D721Med (cell line): ENCODE measurements at regions not wholly inside any gene's neighbourhood (a gene's known extent, or its start where the extent isn't known, plus 50 kb on each side); places are given as distances from the start of the nearest gene placed in this dataset.
A peak's percentile ranks its signal among the peaks of the same experiment; 100 is the strongest.
"Not testable (repeated sequence)": the region's sequence is repeated elsewhere in the genome, so short reads cannot be mapped to it uniquely, and the experiment has no call there.

Source experiments
- DNase-seq: peaks from one replicate; pipeline ENCODE4 v3.0.0; 2011; ENCODE audit warnings: low spot score; ENCODE audit not compliant: insufficient read length
- FAIRE-seq: peaks from 2 replicates; lab custom pipeline; 2011; peaks lifted over from hg19 to GRCh38; lab: Jason Lieb, UNC
- CTCF ChIP-seq: IDR thresholded peaks from 2 replicates; pipeline ENCODE4 v1.5.1; 2012; ENCODE audit warnings: mild to moderate bottlenecking, control low read depth; ENCODE audit not compliant: insufficient read depth; ENCODE audit errors: missing control alignments

- FAIRE-seq = no peak
Measured at GRCh38 chr5:91296674-91297143, 86.4 kb downstream of the ARRDC3 start.

GRCh38 chr5:91296102-91296501, 87.0 kb downstream of the ARRDC3 start:
- DNase-seq, FAIRE-seq: not testable (repeated sequence)

More at GRCh38 chr5:91296674-91297143, 86.4 kb downstream of the ARRDC3 start:
- no peak for TF ChIP-seq CTCF
- no peak for DNase-seq

- no peak for FAIRE-seq
- no peak for TF ChIP-seq CTCF
- no peak for DNase-seq
Measured at GRCh38 chr5:91293131-91293530, 90.0 kb downstream of the ARRDC3 start.

- no peak for TF ChIP-seq CTCF
- no peak for FAIRE-seq
- DNase-seq = no peak
Measured at GRCh38 chr5:91291628-91292569, 91.2 kb downstream of the ARRDC3 start.

GRCh38 chr5:91288118-91288916, 94.8 kb downstream of the ARRDC3 start:
- DNase-seq = no peak
- no peak for TF ChIP-seq CTCF
- peak; percentile 96 for FAIRE-seq

- not testable (repeated sequence) for FAIRE-seq, DNase-seq
Measured at GRCh38 chr5:91285062-91285461, 98.1 kb downstream of the ARRDC3 start.

GRCh38 chr5:91283899-91284298, 99.2 kb downstream of the ARRDC3 start:
- no peak for TF ChIP-seq CTCF
- FAIRE-seq (no peak), DNase-seq (no peak)

GRCh38 chr5:91283326-91283725, 99.8 kb downstream of the ARRDC3 start:
- no peak for DNase-seq
- FAIRE-seq = no peak
- TF ChIP-seq CTCF = no peak
